GM21447 (cell line): ENCODE measurements at regions not wholly inside any gene's neighbourhood (a gene's known extent, or its start where the extent isn't known, plus 50 kb on each side); places are given as distances from the start of the nearest gene placed in this dataset.
"Not testable (repeated sequence)": the region's sequence is repeated elsewhere in the genome, so short reads cannot be mapped to it uniquely, and the experiment has no call there.

Experiments
- ATAC-seq: cut with Tn5 transposase; IDR thresholded peaks from one replicate; pipeline ENCODE4 v1.9.1; 2021; ENCODE audit not compliant: unreplicated experiment

GRCh38 chrY:19644889-19645638 lies 99.5 kb downstream of the KDM5D start:
- no peak for ATAC-seq

DNA sequence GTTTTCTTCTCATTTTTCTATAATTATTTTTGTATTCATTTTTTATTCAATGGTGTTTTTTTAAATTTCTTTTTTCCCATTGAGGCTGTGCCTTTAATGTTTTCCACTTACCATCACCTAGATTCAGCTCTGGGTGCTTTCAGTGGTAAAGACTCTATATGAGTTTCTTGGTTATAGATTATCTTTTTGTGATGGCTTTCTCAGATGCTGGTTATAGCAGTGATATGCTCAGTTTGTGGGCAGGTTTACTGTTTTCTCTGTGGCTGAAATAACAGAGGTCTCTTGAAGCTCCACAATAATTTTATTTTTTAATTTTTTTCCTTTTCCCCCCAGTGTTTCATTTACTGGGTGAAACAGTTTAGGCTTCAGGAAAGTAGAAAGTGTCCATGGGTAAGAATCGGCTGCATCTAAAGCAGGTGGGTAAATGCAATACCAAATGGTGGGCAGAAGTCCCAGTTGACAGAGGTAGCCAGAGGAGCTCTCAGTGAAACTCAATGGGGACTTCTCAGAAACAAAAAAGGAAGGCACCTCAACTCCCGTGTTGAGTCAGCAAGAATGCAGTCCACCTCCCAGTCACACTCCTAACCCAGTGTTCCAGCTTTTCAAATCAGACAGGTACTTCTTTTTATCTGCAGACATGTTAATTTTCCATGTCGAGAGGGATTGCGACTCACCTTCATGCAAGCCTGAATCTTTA lies 106.7 kb downstream of the KDM5D start:
- no peak for ATAC-seq

- ATAC-seq: no peak
Observed at GRCh38 chrY:19628926-19629325, 115.6 kb downstream of the KDM5D start.

GRCh38 chrY:19622392-19622791 lies 122.1 kb downstream of the KDM5D start:
- no peak for ATAC-seq

- no peak for ATAC-seq
Observed at GRCh38 chrY:19621756-19622155, 122.8 kb downstream of the KDM5D start.

DNA sequence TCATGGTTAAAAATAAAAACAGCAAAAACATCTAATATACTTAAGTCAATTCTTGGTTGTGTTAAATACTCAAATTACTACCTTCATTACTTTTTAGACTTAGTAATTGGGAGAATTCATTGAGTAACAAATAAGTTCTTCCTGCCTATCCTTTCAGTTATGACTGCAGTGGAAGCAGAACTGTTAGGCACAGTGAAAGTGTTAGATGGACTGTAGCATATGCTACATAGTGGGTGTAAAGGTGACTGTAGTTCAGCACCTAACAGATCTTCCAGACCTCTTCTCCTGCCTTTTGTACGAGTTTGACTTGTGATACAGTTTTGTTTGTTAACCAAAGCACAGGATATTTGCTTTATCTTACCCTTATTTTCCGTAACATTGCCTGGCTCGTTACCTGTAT lies 143.4 kb downstream of the KDM5D start:
- ATAC-seq: no peak

- peak; percentile 72 for ATAC-seq
Observed at GRCh38 chrY:19600711-19601110, 143.8 kb downstream of the KDM5D start.

DNA sequence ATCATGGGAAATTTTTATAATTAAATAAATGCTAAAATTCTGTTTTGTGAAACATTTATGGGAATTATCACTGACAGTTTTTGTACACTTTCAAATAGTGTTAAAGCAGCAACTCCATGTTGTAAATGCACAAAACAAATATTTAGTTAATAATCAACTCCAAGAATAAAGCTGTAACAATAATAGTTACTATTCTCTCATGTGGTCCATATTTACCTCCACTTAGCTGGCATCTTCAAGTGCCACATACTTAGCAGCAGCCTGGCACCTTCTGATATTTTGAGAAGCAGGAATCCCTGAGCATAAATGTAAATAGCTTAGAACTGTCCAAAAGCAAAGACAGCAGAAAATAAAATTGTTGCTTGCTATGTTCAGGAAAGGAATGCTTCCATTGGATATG lies 154.3 kb downstream of the KDM5D start:
- no peak for ATAC-seq

DNA sequence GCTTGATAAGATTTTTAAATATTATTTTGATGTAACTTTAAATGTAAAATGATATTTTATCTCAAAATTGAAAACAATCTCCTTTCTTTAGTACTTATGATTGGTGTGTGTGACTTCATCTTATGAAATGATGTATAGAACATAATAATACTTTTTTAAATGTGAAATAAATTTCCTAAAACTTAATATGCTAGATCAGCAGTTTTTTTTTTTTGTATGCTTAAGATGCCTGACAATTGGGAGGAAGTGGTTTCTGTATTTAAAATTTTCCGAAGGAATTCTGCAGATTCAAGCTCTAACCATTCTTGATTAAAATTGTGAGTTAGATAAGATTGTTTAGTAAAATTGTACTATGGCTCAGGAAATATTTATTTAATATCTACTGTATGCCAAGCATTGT lies 154.9 kb downstream of the KDM5D start:
- ATAC-seq: no peak

GRCh38 chrY:19587311-19587710 lies 157.2 kb downstream of the KDM5D start:
- no peak for ATAC-seq

DNA sequence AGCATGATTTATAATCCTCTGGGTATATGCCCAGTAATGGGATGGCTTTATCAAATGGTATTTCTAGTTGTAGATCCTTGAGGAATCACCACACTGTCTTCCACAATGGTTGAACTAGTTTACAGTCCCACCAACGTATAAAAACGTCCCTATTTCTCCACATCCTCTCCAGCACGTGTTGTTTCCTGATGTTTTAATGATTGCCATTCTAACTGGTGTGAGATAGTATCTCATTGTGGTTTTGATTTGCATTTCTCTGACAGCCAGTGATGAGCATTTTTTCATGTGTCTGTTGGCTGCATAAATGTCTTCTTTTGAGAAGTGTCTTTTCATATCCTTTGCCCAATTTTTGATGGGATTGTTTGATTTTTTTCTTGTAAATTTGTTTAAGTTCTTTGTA lies 163.5 kb downstream of the KDM5D start:
- ATAC-seq: not testable (repeated sequence)

GRCh38 chrY:19578281-19578874 lies 166.1 kb downstream of the KDM5D start:
- no peak for ATAC-seq

DNA sequence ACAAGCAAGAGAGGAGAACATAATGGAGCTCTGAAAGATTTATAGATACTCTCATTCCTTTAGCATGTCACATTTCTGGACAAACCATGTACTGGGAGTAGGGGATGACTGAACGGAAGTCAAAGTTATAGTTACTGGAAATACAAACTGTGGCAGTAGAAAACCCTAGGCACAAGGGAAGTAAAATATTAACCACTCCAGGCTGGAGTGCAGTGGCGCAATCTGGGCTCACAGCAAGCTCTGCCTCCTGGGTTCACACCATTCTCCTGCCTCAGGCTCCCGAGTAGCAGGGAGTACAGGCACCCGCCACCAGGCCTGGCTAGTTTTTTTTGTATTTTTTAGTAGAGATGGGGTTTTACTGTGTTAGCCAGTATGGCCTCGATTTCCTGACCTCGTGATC lies 167.3 kb downstream of the KDM5D start:
- ATAC-seq: no peak

DNA sequence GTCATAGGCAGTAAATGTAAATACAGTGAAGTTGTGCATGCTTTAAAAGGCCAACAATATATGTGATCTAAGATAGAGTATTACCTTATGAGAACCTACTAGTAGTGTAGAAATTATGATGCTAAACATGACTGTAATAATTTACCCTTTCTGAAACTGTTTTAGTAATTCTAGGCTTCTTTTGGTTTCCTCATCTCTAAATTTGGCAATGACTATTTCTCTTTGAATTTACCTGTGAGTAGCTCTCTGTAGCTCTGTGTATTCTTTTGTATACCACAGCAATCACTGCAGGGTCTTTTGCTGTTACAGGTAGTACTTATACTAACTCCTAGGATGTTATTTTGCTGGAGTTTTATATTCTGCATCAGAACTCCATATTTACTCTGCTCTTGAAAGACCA lies 169.6 kb downstream of the KDM5D start:
- ATAC-seq: no peak

DNA sequence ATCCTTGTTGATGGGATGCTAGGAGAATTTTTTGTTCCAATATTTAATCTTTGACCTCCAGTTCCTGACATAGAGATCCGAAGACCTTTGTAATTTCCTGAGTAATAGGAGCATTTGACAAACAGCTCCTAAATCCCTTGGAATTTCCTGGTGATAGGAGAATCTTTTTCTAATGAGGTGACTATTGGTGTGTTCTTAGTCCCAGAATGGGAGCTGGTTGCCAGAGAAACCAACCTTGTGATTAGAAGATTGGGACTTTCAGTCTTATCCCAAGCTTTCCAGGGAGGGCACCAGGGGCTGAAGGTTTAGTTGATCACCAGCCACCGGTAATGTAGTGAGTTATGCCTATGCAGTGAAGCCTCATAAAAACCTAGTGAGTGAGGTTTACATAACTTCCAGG lies 170.9 kb downstream of the KDM5D start:
- ATAC-seq: no peak

GRCh38 chrY:19570999-19571398 lies 173.5 kb downstream of the KDM5D start:
- ATAC-seq: peak; percentile 41

DNA sequence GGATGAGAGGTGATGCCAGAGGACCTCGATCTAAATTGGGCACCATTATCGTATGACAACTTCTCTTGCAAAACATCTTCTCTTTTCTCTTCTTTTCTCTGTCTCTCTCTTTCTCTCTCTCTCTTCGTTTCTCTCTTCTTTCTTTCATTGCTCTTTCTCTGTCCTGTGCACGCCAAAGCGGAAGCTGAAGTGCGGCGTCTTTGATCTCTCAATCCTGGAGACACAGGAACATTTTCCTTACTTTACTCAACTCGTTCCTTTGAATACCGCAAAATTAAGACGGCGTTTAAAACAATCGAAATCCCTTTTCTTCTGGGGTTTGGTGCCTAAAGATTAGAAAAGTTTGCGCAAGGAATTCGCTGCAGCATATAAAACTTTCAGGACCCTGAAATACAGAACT lies 176.6 kb downstream of the KDM5D start:
- ATAC-seq: no peak

- peak; percentile 72 for ATAC-seq
Observed at GRCh38 chrY:19567051-19567921, 177.2 kb downstream of the KDM5D start.

DNA sequence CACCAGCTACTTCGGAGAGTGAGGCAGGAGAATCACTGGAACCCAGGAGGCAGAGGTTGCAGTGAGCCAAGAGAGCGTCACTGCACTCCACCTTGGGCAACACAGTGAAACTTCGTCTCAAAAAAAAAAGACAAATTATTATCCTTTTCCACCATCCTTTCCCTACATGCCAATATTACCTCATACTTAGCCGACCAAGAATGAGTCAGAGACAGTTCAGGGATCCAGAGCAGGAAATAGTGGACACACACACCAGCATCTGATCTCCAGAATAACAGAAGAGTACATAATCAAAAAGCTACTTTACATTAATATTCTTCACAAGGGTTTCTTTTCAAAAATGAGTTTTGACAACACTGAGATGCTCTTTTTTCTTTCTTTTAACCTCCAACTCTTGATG lies 185.4 kb downstream of the KDM5D start:
- ATAC-seq: no peak

DNA sequence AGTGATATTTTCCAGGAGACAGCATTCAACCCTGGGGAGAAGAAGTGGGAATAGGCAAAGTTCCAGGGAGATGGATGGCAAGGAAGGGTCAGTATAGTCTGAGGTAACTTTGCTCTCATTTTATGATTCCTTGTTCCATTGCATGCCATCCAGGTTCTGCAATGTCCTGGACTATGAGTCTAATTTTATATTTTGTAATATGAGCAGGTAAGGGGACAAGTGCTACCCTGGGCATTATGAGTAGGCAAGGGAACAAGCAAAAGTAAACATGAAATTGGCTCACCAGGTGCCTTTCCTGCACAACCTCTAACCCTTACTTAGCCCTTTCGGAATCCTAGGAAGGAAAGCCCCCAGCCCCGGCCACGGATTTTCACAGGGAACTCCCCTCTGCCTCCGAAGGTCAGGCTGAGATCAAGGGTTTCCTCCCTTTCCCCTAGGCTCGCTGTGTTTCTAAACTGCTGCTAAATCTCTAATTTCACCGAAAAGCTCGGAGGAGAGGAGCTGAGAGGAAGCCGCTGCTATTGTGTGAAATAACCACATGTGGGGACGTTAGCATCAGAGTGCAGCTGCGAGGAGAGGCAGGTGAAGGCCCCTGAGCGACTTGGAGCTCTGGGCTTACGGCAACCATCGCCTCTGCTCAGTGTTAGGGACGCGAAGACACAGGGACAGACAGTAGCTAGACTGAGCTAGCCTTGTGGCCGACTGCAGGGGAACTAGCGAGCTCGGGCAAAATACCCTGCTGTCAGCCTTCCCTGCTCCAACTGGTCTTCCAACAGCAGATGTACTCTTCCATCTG lies 194.7 kb downstream of the KDM5D start:
- no peak for ATAC-seq
